ENCODE measurements at regions not wholly inside any gene's neighbourhood (a gene's known extent, or its start where the extent isn't known, plus 50 kb on each side); places are given as distances from the start of the nearest gene placed in this dataset.

DNA sequence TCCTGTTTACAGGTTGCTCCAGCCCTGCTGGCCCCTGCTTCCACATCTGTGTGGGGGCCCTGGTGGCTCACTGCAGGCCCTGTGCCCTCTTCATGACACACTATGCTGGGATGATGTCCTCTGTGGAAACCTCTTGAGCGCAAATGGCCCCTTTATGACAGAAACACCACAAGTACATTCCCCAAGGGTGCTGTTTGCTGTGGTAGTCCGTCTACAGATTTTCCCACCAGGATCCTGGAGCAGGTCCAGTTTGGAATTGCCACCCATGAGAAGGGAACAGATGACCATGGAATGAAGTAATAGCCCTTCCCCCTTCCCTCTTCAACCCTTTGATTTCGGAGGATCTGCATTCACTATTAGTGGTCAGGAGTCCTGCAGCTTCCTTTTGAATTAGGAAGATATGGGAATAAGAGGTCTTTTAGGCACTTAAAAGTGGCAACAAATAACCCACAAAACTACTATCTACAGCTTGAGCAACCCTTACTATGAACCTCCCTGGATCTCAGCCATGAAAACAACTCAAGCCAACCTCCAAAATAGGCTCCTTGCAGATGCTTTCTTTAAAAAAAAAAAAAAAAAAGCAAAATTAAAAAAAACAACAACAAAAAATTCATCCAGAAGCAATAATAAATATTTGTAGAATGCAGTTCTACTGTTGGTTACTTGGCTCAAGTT is 121.9 kb upstream of the TSPAN2 start:
- WGBS, 2 donors: 77 to 82% methylated on average over 2 to 3 of the region's 3 CpGs
- no peak overlapping the region for H3K4me3 ChIP-seq
- intact Hi-C loops (cut with DNase I; ENCODE audit: low total_unique reads): no loop called here
- no peaks in the 10 kb centered on the region for H3K9me3 ChIP-seq
- H3K4me1 ChIP-seq: no peaks in the 10 kb centered on the region
- H3K27ac ChIP-seq: no peak overlapping the region
- H3K36me3 ChIP-seq (ENCODE audit: low read depth, missing control alignments): no peaks in the 10 kb centered on the region
- DNase-seq: no peak
- no peaks in the 10 kb centered on the region for H3K27me3 ChIP-seq
- no peak for TF ChIP-seq POLR2A (IDR thresholded peaks at IDR 0.05)
- TF ChIP-seq, protein P1, sequence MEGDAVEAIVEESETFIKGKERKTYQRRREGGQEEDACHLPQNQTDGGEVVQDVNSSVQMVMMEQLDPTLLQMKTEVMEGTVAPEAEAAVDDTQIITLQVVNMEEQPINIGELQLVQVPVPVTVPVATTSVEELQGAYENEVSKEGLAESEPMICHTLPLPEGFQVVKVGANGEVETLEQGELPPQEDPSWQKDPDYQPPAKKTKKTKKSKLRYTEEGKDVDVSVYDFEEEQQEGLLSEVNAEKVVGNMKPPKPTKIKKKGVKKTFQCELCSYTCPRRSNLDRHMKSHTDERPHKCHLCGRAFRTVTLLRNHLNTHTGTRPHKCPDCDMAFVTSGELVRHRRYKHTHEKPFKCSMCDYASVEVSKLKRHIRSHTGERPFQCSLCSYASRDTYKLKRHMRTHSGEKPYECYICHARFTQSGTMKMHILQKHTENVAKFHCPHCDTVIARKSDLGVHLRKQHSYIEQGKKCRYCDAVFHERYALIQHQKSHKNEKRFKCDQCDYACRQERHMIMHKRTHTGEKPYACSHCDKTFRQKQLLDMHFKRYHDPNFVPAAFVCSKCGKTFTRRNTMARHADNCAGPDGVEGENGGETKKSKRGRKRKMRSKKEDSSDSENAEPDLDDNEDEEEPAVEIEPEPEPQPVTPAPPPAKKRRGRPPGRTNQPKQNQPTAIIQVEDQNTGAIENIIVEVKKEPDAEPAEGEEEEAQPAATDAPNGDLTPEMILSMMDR (IDR thresholded peaks at IDR 0.05): no peak

DNA sequence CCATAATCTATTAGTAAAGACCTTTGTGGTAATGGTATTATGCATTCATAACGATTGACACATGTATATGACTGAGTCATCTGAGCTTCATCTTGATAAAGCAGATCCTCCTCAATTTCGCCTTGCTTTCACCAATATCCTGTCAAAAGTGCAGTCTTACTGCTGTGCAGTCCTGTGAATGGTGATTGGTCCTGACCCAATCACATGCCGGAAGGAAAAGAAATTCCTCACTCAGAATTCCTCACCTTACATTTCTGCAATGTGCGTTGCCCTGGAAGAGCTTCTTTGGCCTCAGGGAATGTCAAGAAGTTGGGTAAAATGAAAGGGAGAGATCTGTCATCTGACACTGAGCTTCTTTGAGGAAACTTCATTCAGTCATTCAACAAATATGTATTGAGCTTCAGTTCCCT is 121.0 kb upstream of the TSPAN2 start:
- no peak for DNase-seq
- no peak overlapping the region for H3K4me3 ChIP-seq
- WGBS, 2 donors: 91 to 96% methylated on average over 4 of the region's 4 CpGs
- no peak overlapping the region for H3K27ac ChIP-seq
- TF ChIP-seq, protein P1 (IDR thresholded peaks at IDR 0.05): no peak
- no peak for TF ChIP-seq POLR2A (IDR thresholded peaks at IDR 0.05)
- H3K4me1 ChIP-seq: no peaks in the 10 kb centered on the region
- H3K9me3 ChIP-seq: no peaks in the 10 kb centered on the region
- no peaks in the 10 kb centered on the region for H3K27me3 ChIP-seq
- H3K36me3 ChIP-seq (ENCODE audit: low read depth, missing control alignments): no peaks in the 10 kb centered on the region
- intact Hi-C loops (cut with DNase I; ENCODE audit: low total_unique reads): no loop called here

DNA sequence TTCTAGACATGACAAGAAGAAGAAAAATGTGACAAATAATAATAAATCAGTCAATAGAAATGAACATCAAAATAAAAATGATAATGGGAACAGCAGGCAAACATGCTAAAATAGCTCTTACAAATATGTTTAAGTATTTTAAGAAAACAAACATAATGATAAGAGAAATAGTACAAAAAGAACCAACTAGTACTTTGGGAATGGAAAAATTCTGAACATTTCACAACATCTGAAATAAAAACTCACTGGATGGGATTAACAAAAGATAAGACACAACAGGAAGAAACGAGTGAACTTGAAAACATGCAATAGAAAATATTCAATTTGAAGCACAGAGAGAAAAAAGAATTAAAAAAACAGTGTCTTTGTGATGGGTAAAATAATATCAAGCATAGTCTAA is 115.2 kb upstream of the TSPAN2 start:
- Histone ChIP-seq H3K4me3 (no peak overlapping the region), H3K36me3 (ENCODE audit: low read depth, missing control alignments) (no peaks in the 10 kb centered on the region), H3K27ac (peak overlapping the region in 1 of 2 donors; percentile 54), H3K27me3 (no peaks in the 10 kb centered on the region), H3K9me3 (no peaks in the 10 kb centered on the region), H3K4me1 (peaks cover 4% of the 10 kb centered on the region)
- no peak for DNase-seq
- TF ChIP-seq, protein P1 (IDR thresholded peaks at IDR 0.05): no peak
- no peak for TF ChIP-seq POLR2A (IDR thresholded peaks at IDR 0.05)
- 15% methylated on average over 1 of the region's 1 CpG for WGBS, 2 donors
- intact Hi-C loops (cut with DNase I; ENCODE audit: low total_unique reads): no loop called here

GRCh38 chr1:115203287-115203686 is 114.0 kb upstream of the TSPAN2 start:
- Histone ChIP-seq H3K27me3 (no peaks in the 10 kb centered on the region), H3K27ac (peak overlapping the region in 1 of 2 donors; percentile 54), H3K36me3 (ENCODE audit: low read depth, missing control alignments) (no peaks in the 10 kb centered on the region), H3K4me3 (no peak overlapping the region), H3K9me3 (no peaks in the 10 kb centered on the region), H3K4me1 (peaks cover 10% of the 10 kb centered on the region)
- TF ChIP-seq, protein P1 (IDR thresholded peaks at IDR 0.05): no peak
- no peak for TF ChIP-seq POLR2A (IDR thresholded peaks at IDR 0.05)
- DNase-seq: no peak
- intact Hi-C loops (cut with DNase I; ENCODE audit: low total_unique reads): no loop called here
- 93 to 95% methylated on average over 1 of the region's 1 CpG for WGBS, 2 donors

DNA sequence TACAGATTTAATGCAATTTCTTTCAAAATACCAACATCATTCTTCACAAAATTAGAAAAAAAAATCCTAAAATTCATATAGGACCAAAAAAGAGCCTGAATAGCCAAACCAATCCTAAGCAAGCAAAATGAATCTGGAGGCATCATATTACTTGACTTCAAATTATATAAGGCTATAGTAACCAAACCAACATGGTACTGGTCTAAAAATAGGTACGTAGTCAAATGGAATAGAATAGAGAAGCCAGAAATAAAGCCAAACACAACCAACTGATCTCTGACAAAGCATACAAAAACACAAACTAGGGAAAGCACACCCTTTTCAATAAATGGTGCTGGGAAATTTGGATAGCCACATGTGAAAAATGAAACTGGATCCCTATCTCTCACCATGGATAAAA is 112.3 kb upstream of the TSPAN2 start:
- 93 to 95% methylated on average over 1 of the region's 1 CpG for WGBS, 2 donors
- no peaks in the 10 kb centered on the region for H3K9me3 ChIP-seq
- H3K4me3 ChIP-seq: no peak overlapping the region
- peaks cover 10% of the 10 kb centered on the region for H3K4me1 ChIP-seq
- DNase-seq: no peak
- H3K27me3 ChIP-seq: no peaks in the 10 kb centered on the region
- H3K27ac ChIP-seq: no peak overlapping the region
- intact Hi-C loops (cut with DNase I; ENCODE audit: low total_unique reads): no loop called here
- H3K36me3 ChIP-seq (ENCODE audit: low read depth, missing control alignments): no peaks in the 10 kb centered on the region
- TF ChIP-seq, protein P1 (IDR thresholded peaks at IDR 0.05): no peak

Measured in testis (tissue), 2 donors.